Fibroblast of lung (primary cell): ENCODE measurements at regions not wholly inside any gene's neighbourhood (a gene's known extent, or its start where the extent isn't known, plus 50 kb on each side); places are given as distances from the start of the nearest gene placed in this dataset.

Experiments
- EZH2 ChIP-seq: IDR thresholded peaks from 2 replicates; pipeline ENCODE4 v1.5.1; 2012; ENCODE audit warnings: low read length, control low read depth, mild to moderate bottlenecking; ENCODE audit errors: missing control alignments
- TF ChIP-seq, protein P1 (sequence below), 2 donors: IDR thresholded peaks in 1 of 2; conservative IDR thresholded peaks in 1 of 2; 1 replicate in 1 of 2; 2 replicates in 1 of 2; pipeline ENCODE4 v1.5.1; 2011 to 2012; ENCODE audit warnings: low read length in 2 of 2, control low read depth in 1 of 2, inconsistent platforms in 1 of 2, low read depth in 1 of 2, mild to moderate bottlenecking in 1 of 2

DNA sequence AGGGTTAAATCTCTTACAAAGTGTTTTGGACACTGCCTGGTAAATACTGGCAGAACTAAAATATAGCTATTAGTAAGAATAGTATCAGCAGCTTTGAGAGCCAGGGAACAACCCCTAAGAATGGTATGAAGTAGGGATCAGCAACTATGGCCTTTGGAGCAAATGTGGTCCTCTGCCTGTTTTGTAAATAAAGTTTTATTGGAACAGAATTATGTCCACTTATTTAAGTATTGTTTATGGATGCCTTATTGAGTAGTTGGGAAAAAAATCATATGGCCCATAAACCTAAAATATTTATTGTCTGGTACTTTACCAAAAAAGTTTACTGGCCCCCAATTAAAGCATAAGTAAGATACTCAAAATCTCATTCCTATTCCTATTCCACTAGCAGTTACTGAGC is 182.2 kb downstream of the PALM2AKAP2 start:
- TF ChIP-seq, protein P1, sequence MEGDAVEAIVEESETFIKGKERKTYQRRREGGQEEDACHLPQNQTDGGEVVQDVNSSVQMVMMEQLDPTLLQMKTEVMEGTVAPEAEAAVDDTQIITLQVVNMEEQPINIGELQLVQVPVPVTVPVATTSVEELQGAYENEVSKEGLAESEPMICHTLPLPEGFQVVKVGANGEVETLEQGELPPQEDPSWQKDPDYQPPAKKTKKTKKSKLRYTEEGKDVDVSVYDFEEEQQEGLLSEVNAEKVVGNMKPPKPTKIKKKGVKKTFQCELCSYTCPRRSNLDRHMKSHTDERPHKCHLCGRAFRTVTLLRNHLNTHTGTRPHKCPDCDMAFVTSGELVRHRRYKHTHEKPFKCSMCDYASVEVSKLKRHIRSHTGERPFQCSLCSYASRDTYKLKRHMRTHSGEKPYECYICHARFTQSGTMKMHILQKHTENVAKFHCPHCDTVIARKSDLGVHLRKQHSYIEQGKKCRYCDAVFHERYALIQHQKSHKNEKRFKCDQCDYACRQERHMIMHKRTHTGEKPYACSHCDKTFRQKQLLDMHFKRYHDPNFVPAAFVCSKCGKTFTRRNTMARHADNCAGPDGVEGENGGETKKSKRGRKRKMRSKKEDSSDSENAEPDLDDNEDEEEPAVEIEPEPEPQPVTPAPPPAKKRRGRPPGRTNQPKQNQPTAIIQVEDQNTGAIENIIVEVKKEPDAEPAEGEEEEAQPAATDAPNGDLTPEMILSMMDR (conservative IDR thresholded peaks at IDR 0.05 in 1 of 2, IDR thresholded peaks at IDR 0.05 in 1 of 2; ENCODE audit: low read depth in 1 of 2, low read length in 2 of 2), result no peak
- TF ChIP-seq EZH2, result no peak
